ENCODE measurements at regions not wholly inside any gene's neighbourhood (a gene's known extent, or its start where the extent isn't known, plus 50 kb on each side); places are given as distances from the start of the nearest gene placed in this dataset.

GRCh38 chr7:124662937-124663336 is 102.7 kb downstream of the GPR37 start:
- no peak for DNase-seq
- H2BK20ac ChIP-seq (ENCODE audit: low read depth, low read length, poor library complexity, severe bottlenecking), result no peak overlapping the region
- H3K79me2 ChIP-seq (ENCODE audit: insufficient read depth, low read length), result no peaks in the 10 kb centered on the region
- TF ChIP-seq, protein P1, sequence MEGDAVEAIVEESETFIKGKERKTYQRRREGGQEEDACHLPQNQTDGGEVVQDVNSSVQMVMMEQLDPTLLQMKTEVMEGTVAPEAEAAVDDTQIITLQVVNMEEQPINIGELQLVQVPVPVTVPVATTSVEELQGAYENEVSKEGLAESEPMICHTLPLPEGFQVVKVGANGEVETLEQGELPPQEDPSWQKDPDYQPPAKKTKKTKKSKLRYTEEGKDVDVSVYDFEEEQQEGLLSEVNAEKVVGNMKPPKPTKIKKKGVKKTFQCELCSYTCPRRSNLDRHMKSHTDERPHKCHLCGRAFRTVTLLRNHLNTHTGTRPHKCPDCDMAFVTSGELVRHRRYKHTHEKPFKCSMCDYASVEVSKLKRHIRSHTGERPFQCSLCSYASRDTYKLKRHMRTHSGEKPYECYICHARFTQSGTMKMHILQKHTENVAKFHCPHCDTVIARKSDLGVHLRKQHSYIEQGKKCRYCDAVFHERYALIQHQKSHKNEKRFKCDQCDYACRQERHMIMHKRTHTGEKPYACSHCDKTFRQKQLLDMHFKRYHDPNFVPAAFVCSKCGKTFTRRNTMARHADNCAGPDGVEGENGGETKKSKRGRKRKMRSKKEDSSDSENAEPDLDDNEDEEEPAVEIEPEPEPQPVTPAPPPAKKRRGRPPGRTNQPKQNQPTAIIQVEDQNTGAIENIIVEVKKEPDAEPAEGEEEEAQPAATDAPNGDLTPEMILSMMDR (conservative IDR thresholded peaks at IDR 0.05), result no peak
- Mint-ChIP-seq H3K36me3 (ENCODE audit: insufficient read depth in 1 of 3, low read depth in 3 of 3) (no peaks in the 10 kb centered on the region), H3K27ac (no peak overlapping the region), H3K4me1 (peaks cover 3 to 7% of the 10 kb centered on the region in 2 experiments; a peak in 1 of 4 replicates), H3K4me3 (no peak overlapping the region), H3K27me3 (ENCODE audit: low read depth) (no peaks in the 10 kb centered on the region), H3K9me3 (no peaks in the 10 kb centered on the region)
- H2BK15ac ChIP-seq (ENCODE audit: low read depth, low read length), result no peak overlapping the region
- H2BK120ac ChIP-seq (ENCODE audit: low read depth, low read length, poor library complexity, severe bottlenecking), result no peak overlapping the region
- no peak overlapping the region for H4K8ac ChIP-seq (replicated peaks; ENCODE audit: insufficient read length, low read depth, low read length)
- H3K14ac ChIP-seq (ENCODE audit: insufficient read depth, low read length), result no peak overlapping the region
- H3K9me3 ChIP-seq (ENCODE audit: control insufficient read depth, low read depth, low read length), result no peaks in the 10 kb centered on the region
- H3K56ac ChIP-seq (ENCODE audit: insufficient read length, low read depth, low read length), result no peak overlapping the region
- 0 out of 2 replicates have a peak, but pooled peaks cover 4% of the 10 kb centered on the region for H3K4me1 ChIP-seq (ENCODE audit: insufficient read depth, low read length)
- no peak overlapping the region for H3K23ac ChIP-seq (ENCODE audit: insufficient read length, low read depth, low read length)
- H4K91ac ChIP-seq (ENCODE audit: insufficient read length, low read depth, low read length), result no peak overlapping the region
- H3K23me2 ChIP-seq (ENCODE audit: insufficient read length, low read depth, low read length, poor library complexity, severe bottlenecking), result no peaks in the 10 kb centered on the region
- no peaks in the 10 kb centered on the region for H4K20me1 ChIP-seq (ENCODE audit: control insufficient read depth, insufficient read depth, insufficient read length)
- no peak overlapping the region for H3K27ac ChIP-seq (ENCODE audit: insufficient read length, low read depth, low read length)
- no peak overlapping the region for H3K18ac ChIP-seq (ENCODE audit: insufficient read length, low read depth, low read length)
- H3K27me3 ChIP-seq (ENCODE audit: insufficient read depth, low read length), result no peaks in the 10 kb centered on the region
- H3K4ac ChIP-seq (ENCODE audit: low read depth, low read length), result no peak overlapping the region
- no peak overlapping the region for H2BK12ac ChIP-seq (ENCODE audit: insufficient read length, low read depth, low read length)
- H2AFZ ChIP-seq (ENCODE audit: low read length), result no peak overlapping the region
- H2AK5ac ChIP-seq (ENCODE audit: insufficient read length, low read length), result no peak overlapping the region
- H2BK5ac ChIP-seq (ENCODE audit: insufficient read length, low read length), result no peak overlapping the region
- no peak overlapping the region for H3T11ph ChIP-seq (ENCODE audit: low read length)
- H3K9ac ChIP-seq (ENCODE audit: extremely low read depth, insufficient read length, low read length), result no peak overlapping the region
- H3K79me1 ChIP-seq (ENCODE audit: insufficient read depth, low read depth, low read length, poor library complexity, severe bottlenecking), result no peaks in the 10 kb centered on the region
- no peak overlapping the region for H3K4me2 ChIP-seq (ENCODE audit: insufficient read depth, insufficient read length, low read length)
- no peak overlapping the region for H4K5ac ChIP-seq (ENCODE audit: insufficient read length, low read depth, low read length)

Data from H9 (cell line).